ENCODE measurements at regions not wholly inside any gene's neighbourhood (a gene's known extent, or its start where the extent isn't known, plus 50 kb on each side); places are given as distances from the start of the nearest gene placed in this dataset.
"Not testable (repeated sequence)": the region's sequence is repeated elsewhere in the genome, so short reads cannot be mapped to it uniquely, and the experiment has no call there.

- no peak for DNase-seq
These were observed 318.7 kb downstream of the DOK5 start for GRCh38 chr20:54794110-54794509.

GRCh38 chr20:54793291-54793992, 318.0 kb downstream of the DOK5 start:
- DNase-seq: no peak

GRCh38 chr20:54792688-54793087, 317.3 kb downstream of the DOK5 start:
- no peak for DNase-seq

GRCh38 chr20:54788260-54788659, 312.9 kb downstream of the DOK5 start:
- DNase-seq: not testable (repeated sequence)

GRCh38 chr20:54782758-54783157, 307.4 kb downstream of the DOK5 start:
- DNase-seq: not testable (repeated sequence)

DNA sequence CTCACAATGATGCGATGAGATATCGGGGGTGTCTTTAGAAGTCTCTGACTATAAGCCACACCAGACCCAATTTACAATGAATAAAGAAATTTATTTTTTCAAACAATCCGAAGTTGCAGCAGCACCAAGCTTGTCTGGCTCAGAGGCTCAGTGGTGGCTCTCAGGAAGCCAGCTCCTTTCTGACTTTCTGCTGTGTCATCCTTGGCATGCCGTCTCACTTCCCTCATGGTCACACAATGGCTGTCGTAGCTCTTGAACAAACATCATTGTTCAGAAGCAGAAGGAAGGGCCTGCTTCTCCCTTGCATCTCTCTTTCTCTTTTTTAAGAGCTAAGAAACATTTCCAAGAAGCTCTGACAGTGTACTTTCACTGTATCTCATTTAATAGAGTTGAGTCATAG, 299.0 kb downstream of the DOK5 start:
- DNase-seq: no peak

GRCh38 chr20:54773643-54774000, 298.2 kb downstream of the DOK5 start:
- no peak for DNase-seq

DNA sequence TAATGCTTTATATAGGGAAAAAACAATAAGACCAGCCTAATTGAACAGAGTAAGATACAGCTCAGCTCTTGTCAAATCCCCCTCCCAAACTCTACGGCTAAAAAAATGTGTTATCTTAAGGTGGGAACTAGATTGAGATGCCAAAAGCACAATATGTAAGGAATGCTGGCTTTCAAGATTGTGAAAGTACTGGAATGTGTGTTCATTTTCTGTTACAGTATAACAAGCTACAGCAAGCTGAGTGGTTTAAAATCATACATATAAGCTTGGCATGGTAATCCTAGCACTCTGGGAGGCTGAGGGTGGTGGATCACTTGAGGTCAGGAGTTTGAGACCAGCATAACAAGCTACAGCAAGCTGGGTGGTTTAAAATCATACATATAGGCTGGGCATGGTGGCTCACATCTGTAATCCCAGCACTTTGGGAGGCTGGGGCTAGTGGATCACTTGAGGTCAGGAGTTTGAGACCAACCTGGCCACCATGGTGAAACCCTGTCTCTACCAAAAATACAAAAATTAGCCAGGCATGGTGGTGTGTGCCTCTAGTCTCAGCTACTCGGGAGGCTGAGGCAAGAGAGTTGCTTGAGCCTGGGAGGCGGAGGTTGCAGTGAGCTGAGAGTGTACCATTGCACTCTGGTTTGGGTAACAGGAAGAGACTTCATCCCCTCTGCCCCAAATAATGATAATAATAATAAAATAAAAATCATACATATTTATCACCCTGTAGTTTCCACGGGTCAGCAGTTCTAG, 297.7 kb downstream of the DOK5 start:
- DNase-seq: no peak

DNA sequence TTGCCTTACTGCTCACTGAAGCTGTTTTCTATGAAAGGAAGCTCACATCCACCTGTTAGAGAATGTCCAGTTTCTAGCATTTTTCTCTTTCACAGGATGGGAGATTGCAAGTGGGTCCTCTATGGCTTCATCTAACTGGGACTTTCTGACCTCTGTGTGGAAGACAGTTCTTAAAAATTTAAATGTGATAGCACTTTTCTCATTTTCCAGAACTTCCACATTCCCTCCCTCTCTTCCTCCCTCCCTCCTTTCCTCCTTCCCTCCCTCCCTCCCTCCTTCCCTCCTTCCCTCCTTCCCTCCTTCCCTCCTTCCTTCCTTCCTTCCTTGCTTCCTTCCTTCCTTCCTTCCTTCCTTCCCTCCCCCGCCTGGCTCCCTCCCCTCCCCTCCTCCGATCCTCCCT, 291.1 kb downstream of the DOK5 start:
- DNase-seq: no peak

GRCh38 chr20:54763366-54763765, 288.0 kb downstream of the DOK5 start:
- DNase-seq: no peak

GRCh38 chr20:54759589-54759988, 284.2 kb downstream of the DOK5 start:
- no peak for DNase-seq

GRCh38 chr20:54746796-54747195, 271.4 kb downstream of the DOK5 start:
- DNase-seq: no peak

DNA sequence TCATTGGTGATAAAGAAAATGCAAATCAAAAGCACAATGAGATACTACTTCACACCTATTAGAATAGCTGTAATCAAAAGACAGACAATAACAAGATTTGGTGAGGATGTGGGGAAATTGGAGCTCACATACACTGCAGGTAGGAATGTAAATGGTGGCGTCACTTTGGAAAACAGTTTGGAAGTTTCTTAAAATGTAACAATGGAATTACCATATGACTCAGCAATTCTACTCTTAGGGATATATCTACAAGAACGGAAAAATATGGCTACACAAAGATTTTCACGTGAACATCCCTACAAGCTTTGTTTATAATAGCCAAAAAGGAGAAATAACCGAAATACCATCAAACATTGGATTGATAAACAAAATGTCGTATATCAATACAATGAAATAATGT, 270.4 kb downstream of the DOK5 start:
- no peak for DNase-seq

DNA sequence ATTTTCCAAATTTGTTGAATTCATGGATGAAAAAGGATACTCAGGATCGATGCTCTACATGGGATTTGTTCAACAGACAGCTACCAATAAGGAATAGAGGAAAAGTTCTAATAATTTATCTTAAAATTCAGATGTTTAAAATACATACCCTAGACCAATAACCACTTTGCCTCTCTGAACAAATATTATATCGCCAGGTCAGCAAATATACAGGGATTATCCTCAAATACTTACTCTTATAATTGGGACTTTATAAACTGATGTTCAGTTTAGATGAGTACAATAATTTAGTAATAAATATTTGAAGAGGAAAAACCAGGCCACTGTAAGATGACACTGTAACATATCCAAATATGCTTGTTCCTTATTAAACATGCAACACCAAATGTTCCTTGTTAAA, 268.7 kb downstream of the DOK5 start:
- no peak for DNase-seq

DNA sequence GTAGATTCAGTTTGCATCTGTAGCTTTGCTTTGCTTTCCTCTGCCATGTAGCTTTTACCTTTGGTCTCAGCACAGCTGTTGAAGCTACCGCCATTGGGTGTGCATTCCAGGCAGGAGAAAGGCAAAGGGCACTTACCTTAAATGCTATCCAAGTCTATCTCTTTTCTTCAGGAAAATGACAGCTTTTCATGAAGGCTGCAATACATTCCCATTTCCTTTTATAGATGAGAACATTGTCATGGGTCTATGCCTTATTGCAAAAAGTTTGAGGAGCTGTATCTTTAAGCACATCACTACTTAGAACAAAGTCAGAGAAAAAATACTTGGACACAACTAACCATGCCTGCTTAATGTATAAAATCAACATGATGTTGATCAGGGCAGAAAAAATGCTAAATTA, 266.8 kb downstream of the DOK5 start:
- DNase-seq: no peak

DNA sequence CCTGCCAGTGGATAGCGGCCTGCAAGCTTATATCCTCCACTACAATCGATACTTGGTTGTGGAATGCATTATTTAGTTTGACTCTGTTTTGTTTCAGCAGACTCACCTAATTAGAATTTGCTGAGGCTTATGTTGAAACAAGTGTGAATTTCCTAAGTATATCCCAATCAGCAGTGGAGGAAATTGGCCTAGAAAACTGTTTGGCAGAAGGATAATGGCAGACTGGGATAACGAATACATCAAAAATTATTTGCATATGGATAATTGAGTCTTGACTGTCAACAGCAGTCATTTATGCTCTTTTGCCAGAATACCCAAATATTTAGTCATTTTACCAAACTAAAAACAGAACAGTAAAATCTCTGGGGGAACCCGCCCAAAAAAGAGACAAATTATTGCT, 261.0 kb downstream of the DOK5 start:
- no peak for DNase-seq

GRCh38 chr20:54733687-54734086, 258.3 kb downstream of the DOK5 start:
- no peak for DNase-seq

DNA sequence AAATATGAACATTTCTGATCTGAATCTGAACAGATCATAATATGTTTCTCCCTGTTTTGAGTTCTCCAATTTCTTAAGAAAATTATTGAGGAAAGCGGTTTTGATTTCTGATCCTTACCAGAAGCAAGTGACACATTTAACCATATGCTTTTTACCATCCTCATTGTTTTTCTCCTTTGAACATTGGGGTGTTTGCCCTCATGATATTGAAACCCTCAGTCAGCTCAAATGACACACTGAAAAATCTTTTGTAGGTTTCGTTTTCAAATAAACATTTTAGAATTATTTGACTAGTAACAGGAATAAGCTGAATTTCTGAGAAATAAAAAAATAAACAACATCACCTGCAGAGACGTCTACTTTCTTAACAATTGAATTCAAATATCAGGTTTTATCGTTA, 252.1 kb downstream of the DOK5 start:
- DNase-seq: no peak

DNA sequence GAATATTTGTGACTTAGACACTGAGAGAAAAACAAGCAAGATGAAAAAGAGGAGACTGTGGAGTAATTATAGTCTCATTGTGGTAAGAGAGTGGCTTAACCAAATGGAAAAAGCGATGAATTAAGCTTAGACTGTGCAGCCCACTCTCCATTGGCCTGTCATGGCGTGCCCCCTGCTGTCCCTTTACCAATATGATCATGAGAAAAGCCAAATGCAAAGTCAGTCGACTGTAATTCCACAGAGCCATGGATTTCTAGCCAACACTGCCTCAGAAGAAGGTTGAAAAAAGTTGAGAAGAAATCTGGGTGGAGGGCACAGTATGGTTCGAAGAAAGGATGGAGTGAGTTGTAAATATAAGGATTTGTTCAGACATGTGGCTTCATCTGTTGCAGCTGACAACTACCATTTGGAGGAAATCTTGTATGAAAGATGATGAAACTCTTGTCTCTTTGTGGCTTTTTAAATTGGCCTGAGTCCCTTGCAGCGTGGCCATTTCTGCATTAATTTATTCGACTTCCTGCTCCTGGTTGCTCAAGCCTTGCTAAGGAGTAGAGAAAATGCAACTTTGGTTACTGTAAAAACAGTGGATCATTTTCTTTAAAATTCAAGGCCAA, 251.4 kb downstream of the DOK5 start:
- no peak for DNase-seq

DNA sequence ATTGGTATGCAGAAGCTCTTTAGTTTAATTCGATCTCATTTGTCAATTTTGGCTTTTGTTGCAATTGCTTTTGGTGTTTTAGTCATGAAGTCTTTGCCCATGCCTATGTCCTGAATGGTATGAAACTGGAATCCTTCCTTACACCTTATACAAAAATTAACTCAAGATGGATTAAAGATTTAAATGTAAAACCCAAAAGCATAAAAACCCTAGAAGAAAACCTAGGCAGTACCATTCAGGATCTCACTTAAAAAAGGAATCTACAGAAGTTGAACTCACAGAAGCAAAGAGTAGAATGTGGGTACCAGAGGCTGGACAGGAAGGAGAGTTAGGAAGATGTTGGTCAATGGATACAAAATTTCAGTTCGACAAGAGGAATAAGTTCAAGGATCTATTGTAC, 249.9 kb downstream of the DOK5 start:
- DNase-seq: not testable (repeated sequence)

- no peak for DNase-seq
These were observed 248.3 kb downstream of the DOK5 start for GRCh38 chr20:54723723-54724122.

DNA sequence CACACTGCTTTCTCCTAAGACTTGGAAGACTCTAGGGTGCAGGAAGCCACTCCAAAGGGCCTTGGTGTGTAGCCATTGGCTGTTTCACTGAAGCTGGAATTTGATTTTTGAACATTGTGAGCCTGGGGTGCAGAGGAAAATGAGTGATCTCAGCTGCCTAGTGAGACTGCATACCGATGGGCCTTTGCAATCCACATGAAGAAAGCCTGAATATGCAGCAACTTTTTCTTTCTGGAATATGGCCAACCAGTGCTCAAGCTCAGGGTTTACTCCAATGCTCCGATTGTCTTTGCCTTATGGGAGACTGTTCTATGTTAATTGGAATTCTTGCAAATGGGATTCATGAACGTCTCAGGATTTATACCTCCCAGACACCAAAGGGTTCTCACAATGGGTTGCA, 242.6 kb downstream of the DOK5 start:
- DNase-seq: no peak

DNA sequence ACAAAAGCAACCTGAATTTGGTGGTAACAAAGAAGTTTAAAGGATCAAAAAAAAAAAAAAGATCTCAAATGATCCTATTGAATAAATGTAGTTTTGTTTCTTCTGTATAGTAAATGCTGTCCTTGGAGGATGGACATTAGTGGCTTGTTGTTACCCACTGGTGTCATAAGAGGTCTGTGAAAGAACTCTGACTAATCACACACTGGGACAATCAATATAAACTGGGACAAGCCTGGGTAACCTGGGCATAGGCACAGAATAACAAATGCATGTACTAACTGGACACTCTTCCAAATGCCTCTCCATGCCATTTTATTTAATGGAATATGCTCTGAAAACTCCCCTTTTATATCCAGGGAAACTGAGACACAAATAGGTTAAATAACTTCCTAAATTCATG, 241.4 kb downstream of the DOK5 start:
- DNase-seq: no peak

DNA sequence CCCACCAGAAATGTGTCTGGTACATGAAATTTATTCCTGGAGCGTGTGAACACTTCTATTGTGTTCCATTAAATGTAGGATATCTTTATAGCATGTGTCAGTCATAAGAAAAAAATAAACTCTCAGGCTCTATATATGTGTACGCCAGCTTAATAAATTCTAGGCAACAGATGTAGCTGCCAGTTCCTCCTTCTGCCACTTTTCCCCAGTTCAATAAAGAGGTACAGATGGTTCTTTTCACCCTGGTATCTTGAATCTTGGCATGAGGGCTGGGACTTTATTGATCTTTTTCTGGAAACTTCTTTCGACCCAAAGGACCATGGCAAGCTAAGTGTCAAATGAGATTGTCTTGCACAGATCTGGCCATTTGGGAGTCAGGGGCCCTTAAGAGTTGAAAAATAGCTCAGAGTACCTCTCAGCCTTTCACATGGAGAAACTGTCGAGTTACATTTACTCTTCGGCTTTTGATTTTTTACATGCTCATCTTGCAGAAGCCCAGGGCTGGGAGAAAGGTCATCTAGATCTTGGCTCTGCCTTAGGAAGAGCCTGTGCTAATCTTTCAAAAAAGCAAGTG, 240.9 kb downstream of the DOK5 start:
- peak; percentile 45 for DNase-seq

Measured in DMS 273 treated with DMSO at 0.1 percent for 48 hours (cell line).